Neural cell (in vitro differentiated cells): ENCODE measurements at regions not wholly inside any gene's neighbourhood (a gene's known extent, or its start where the extent isn't known, plus 50 kb on each side); places are given as distances from the start of the nearest gene placed in this dataset.

ENCODE experiments used
- EP300 ChIP-seq: fragments of 450-650 bp; conservative IDR thresholded peaks from 2 replicates; pipeline ENCODE4 v1.6.1; 2014; ENCODE audit warnings: antibody characterized with exemption, mild to moderate bottlenecking, moderate library complexity; ENCODE audit not compliant: poor library complexity, severe bottlenecking
- EZH2 ChIP-seq: fragments of 200-600, 300-800 bp; shearing (Covaris generic), sonication (generic); IDR thresholded peaks from 2 replicates; pipeline ENCODE4 v1.6.1; 2014; ENCODE audit warnings: antibody characterized with exemption, low read length, borderline replicate concordance, mild to moderate bottlenecking; ENCODE audit not compliant: insufficient read depth, poor library complexity, severe bottlenecking
- POLR2AphosphoS5 ChIP-seq: IDR thresholded peaks from 2 replicates; pipeline ENCODE4 v1.6.1; 2012
- SMC3 ChIP-seq: fragments of 450-650 bp; conservative IDR thresholded peaks from 2 replicates; pipeline ENCODE4 v1.6.1; 2014; ENCODE audit warnings: antibody characterized with exemption, mild to moderate bottlenecking, moderate library complexity; ENCODE audit not compliant: poor library complexity
- TAF1 ChIP-seq: IDR thresholded peaks from 2 replicates; pipeline ENCODE4 v1.6.1; 2012; ENCODE audit warnings: low read depth
- TF ChIP-seq, protein P1 (sequence below): IDR thresholded peaks from 2 replicates; pipeline ENCODE4 v1.6.1; 2012; ENCODE audit warnings: borderline replicate concordance
- TF ChIP-seq, protein P2 (sequence below): fragments of 450-650 bp; IDR thresholded peaks from 2 replicates; pipeline ENCODE4 v1.5.1; 2014; ENCODE audit warnings: antibody characterized with exemption, mild to moderate bottlenecking, moderate library complexity; ENCODE audit not compliant: poor library complexity, severe bottlenecking

DNA sequence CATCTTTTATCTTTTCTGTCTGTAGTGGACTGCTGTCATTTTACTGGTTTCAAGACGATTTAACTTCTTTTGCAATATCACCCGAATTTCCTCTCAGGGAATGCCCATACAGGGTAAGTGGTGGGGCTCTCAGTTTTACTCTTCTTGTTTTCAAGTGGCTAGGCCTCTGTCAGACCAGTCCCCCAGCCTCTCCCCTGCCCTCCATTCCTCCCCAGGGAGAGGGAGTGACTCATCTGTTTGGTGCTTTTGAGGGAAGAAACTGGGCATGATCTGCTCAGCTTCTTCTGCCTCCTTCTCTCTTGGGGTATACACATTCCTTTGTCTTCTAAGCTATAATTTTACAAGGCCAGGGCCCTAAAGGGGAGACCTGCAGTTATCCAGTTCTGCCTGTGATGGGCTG lies 332.0 kb downstream of the CBLN1 start:
- TF ChIP-seq EP300 (no peak), SMC3 (no peak), POLR2AphosphoS5 (no peak), TAF1 (no peak), EZH2 (no peak)
- TF ChIP-seq, protein P1, sequence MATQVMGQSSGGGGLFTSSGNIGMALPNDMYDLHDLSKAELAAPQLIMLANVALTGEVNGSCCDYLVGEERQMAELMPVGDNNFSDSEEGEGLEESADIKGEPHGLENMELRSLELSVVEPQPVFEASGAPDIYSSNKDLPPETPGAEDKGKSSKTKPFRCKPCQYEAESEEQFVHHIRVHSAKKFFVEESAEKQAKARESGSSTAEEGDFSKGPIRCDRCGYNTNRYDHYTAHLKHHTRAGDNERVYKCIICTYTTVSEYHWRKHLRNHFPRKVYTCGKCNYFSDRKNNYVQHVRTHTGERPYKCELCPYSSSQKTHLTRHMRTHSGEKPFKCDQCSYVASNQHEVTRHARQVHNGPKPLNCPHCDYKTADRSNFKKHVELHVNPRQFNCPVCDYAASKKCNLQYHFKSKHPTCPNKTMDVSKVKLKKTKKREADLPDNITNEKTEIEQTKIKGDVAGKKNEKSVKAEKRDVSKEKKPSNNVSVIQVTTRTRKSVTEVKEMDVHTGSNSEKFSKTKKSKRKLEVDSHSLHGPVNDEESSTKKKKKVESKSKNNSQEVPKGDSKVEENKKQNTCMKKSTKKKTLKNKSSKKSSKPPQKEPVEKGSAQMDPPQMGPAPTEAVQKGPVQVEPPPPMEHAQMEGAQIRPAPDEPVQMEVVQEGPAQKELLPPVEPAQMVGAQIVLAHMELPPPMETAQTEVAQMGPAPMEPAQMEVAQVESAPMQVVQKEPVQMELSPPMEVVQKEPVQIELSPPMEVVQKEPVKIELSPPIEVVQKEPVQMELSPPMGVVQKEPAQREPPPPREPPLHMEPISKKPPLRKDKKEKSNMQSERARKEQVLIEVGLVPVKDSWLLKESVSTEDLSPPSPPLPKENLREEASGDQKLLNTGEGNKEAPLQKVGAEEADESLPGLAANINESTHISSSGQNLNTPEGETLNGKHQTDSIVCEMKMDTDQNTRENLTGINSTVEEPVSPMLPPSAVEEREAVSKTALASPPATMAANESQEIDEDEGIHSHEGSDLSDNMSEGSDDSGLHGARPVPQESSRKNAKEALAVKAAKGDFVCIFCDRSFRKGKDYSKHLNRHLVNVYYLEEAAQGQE, result no peak
- TF ChIP-seq, protein P2, sequence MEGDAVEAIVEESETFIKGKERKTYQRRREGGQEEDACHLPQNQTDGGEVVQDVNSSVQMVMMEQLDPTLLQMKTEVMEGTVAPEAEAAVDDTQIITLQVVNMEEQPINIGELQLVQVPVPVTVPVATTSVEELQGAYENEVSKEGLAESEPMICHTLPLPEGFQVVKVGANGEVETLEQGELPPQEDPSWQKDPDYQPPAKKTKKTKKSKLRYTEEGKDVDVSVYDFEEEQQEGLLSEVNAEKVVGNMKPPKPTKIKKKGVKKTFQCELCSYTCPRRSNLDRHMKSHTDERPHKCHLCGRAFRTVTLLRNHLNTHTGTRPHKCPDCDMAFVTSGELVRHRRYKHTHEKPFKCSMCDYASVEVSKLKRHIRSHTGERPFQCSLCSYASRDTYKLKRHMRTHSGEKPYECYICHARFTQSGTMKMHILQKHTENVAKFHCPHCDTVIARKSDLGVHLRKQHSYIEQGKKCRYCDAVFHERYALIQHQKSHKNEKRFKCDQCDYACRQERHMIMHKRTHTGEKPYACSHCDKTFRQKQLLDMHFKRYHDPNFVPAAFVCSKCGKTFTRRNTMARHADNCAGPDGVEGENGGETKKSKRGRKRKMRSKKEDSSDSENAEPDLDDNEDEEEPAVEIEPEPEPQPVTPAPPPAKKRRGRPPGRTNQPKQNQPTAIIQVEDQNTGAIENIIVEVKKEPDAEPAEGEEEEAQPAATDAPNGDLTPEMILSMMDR, result no peak
